ENCODE measurements at regions not wholly inside any gene's neighbourhood (a gene's known extent, or its start where the extent isn't known, plus 50 kb on each side); places are given as distances from the start of the nearest gene placed in this dataset.

DNA sequence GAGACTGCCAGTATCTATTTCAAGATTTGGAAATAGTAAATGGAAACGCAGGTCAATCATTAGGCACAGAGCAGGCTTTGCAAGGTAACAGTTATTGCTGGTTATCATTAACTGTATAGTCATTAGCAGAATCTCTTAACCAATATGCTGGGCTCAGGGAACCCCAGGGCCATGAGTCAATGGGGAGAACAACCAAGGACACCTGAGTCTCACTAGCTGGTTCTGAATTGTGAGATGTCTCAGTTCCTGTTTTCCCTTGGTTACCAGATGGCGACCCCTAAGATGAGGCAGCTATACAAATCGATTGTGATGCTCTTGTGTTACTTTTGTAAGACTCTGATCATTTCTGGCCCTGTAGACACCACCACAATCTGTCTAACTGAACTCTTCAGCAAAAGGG is 385.3 kb downstream of the HAPSTR1 start:
- TF ChIP-seq, protein P1, sequence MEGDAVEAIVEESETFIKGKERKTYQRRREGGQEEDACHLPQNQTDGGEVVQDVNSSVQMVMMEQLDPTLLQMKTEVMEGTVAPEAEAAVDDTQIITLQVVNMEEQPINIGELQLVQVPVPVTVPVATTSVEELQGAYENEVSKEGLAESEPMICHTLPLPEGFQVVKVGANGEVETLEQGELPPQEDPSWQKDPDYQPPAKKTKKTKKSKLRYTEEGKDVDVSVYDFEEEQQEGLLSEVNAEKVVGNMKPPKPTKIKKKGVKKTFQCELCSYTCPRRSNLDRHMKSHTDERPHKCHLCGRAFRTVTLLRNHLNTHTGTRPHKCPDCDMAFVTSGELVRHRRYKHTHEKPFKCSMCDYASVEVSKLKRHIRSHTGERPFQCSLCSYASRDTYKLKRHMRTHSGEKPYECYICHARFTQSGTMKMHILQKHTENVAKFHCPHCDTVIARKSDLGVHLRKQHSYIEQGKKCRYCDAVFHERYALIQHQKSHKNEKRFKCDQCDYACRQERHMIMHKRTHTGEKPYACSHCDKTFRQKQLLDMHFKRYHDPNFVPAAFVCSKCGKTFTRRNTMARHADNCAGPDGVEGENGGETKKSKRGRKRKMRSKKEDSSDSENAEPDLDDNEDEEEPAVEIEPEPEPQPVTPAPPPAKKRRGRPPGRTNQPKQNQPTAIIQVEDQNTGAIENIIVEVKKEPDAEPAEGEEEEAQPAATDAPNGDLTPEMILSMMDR (IDR thresholded peaks at IDR 0.05), result no peak
- TF ChIP-seq POLR2AphosphoS5 (IDR thresholded peaks at IDR 0.05), result no peak
